Bronchial epithelial cell (primary cell): ENCODE measurements at regions not wholly inside any gene's neighbourhood (a gene's known extent, or its start where the extent isn't known, plus 50 kb on each side); places are given as distances from the start of the nearest gene placed in this dataset.
"Not testable (repeated sequence)": the region's sequence is repeated elsewhere in the genome, so short reads cannot be mapped to it uniquely, and the experiment has no call there.

Source experiments
- DNase-seq: peaks from one replicate; pipeline ENCODE4 v3.0.0-alpha.2; 2010; ENCODE audit warnings: low read depth
- FAIRE-seq: peaks from 2 replicates; lab custom pipeline; 2011; peaks lifted over from hg19 to GRCh38; lab: Jason Lieb, UNC
- H3K27me3 ChIP-seq: 2 replicates; pipeline ENCODE4 v1.5.1; 2011; ENCODE audit warnings: low read length; ENCODE audit not compliant: control insufficient read depth, insufficient read depth
- H3K36me3 ChIP-seq: 2 replicates; pipeline ENCODE4 v1.5.1; 2011; ENCODE audit warnings: low read length; ENCODE audit not compliant: control insufficient read depth, insufficient read depth
- H3K4me3 ChIP-seq: 2 replicates; pipeline ENCODE4 v1.5.1; 2011; ENCODE audit warnings: mild to moderate bottlenecking, low read depth, low read length, control low read depth
- TF ChIP-seq, protein P1 (sequence below): IDR thresholded peaks from 2 replicates; pipeline ENCODE4 v1.5.1; 2011; ENCODE audit warnings: mild to moderate bottlenecking, moderate library complexity, low read length, control low read depth, inconsistent platforms; ENCODE audit not compliant: insufficient read depth, severe bottlenecking

DNA sequence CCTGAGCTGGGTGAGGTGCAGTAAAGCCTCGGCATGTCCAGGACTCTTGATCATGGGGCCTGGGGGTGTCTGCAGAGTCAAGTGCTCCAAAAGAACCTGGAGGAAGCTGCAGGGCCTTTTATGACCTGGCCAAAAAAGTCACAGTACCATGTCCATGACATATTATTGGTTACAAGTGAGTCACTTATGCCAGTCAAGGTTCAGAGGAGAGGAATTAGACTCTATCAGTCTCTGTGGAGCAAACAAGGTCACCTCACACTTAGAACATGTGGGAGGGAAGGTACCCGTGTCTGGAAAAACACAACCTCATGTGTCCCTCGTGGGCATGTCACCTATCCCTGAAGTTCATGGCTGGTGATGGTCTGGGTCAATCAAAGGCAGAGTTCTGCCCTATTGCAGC is 465.7 kb downstream of the FBXO15 start:
- peaks cover 2% of the 10 kb centered on the region for H3K27me3 ChIP-seq
- no peaks in the 10 kb centered on the region for H3K36me3 ChIP-seq
- TF ChIP-seq, protein P1, sequence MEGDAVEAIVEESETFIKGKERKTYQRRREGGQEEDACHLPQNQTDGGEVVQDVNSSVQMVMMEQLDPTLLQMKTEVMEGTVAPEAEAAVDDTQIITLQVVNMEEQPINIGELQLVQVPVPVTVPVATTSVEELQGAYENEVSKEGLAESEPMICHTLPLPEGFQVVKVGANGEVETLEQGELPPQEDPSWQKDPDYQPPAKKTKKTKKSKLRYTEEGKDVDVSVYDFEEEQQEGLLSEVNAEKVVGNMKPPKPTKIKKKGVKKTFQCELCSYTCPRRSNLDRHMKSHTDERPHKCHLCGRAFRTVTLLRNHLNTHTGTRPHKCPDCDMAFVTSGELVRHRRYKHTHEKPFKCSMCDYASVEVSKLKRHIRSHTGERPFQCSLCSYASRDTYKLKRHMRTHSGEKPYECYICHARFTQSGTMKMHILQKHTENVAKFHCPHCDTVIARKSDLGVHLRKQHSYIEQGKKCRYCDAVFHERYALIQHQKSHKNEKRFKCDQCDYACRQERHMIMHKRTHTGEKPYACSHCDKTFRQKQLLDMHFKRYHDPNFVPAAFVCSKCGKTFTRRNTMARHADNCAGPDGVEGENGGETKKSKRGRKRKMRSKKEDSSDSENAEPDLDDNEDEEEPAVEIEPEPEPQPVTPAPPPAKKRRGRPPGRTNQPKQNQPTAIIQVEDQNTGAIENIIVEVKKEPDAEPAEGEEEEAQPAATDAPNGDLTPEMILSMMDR = no peak
- no peak overlapping the region for H3K4me3 ChIP-seq
- DNase-seq (no peak), FAIRE-seq (no peak)

DNA sequence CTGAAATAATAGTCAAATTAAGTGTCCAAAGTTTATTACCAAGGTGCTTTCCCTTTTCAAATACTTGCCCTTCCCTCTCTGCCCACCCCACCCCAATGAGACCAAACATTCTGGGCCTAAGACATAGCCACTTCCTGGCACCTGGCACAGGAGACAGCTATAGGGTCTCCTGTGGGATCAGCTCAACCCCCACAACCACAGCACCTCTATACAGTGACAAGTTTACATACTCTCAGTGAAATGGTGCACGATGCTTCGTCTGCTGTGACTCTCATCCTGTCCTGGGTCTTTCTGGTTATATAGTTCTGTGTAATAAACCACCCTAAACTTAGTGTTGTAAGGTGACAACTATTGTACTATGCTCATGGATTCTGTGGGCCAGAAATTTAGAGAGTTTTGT is 466.2 kb downstream of the FBXO15 start:
- H3K36me3 ChIP-seq = no peaks in the 10 kb centered on the region
- DNase-seq (no peak), FAIRE-seq (no peak)
- H3K27me3 ChIP-seq = peaks cover 2% of the 10 kb centered on the region
- no peak overlapping the region for H3K4me3 ChIP-seq
- TF ChIP-seq, protein P1 = no peak

DNA sequence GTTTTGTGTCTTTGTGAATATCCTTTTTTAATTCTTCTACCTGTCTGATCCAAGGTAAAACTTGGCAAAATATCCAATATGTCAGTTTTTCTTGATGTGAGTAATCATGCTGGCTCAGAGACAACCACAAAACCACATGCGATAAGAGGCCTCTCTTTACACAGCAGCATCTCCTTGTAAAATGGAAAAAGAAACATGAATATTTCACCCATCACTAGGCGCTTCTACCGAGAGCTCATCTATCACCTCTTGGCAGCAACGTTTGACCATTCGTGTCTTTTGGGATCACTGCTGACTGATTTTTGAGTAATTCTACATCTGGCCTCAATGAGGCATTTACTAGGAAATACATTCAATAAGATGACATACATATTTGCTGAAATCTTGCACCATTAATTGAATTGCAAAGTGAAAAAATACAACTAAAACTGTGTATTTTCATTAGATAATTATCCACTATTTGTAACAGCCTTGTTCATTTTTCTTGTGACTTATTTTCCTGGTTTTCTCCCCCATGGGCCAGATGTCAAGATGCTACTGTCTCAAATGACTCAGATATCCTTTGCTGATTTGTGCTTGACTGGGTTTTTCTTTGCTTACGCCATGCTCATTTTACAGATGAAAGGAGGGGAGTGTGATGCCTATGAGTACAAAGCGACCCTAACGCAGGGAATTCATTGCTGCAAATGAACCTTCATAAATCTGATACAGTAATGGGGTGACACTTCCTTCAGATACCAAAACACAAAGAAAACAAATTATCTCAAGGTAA is 467.5 kb downstream of the FBXO15 start:
- no peaks in the 10 kb centered on the region for H3K36me3 ChIP-seq
- DNase-seq (peak; percentile 86), FAIRE-seq (no peak)
- no peak overlapping the region for H3K4me3 ChIP-seq
- H3K27me3 ChIP-seq = peaks cover 2% of the 10 kb centered on the region
- TF ChIP-seq, protein P1 = no peak

DNA sequence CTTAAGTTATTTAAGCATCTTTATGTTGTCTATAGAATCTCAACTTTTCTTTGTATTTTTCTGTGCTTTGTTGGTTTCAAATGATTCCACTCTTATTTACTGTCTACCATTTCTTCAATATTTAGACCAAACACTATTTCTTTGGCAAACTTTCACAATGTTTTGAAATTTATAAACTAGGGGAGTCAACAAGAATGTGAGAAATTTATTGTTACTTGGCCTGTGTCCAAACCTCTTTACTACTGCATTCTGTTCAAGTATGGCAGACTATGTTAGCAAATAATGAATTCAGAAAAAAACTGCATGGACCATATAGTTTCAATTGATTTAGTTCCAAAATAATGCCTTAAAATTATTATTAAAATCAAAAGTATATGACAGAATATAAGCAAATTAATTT is 470.2 kb downstream of the FBXO15 start:
- H3K4me3 ChIP-seq = no peak overlapping the region
- DNase-seq = no peak
- TF ChIP-seq, protein P1 = no peak
- H3K36me3 ChIP-seq = no peaks in the 10 kb centered on the region
- FAIRE-seq = no peak
- peaks cover 2% of the 10 kb centered on the region for H3K27me3 ChIP-seq

DNA sequence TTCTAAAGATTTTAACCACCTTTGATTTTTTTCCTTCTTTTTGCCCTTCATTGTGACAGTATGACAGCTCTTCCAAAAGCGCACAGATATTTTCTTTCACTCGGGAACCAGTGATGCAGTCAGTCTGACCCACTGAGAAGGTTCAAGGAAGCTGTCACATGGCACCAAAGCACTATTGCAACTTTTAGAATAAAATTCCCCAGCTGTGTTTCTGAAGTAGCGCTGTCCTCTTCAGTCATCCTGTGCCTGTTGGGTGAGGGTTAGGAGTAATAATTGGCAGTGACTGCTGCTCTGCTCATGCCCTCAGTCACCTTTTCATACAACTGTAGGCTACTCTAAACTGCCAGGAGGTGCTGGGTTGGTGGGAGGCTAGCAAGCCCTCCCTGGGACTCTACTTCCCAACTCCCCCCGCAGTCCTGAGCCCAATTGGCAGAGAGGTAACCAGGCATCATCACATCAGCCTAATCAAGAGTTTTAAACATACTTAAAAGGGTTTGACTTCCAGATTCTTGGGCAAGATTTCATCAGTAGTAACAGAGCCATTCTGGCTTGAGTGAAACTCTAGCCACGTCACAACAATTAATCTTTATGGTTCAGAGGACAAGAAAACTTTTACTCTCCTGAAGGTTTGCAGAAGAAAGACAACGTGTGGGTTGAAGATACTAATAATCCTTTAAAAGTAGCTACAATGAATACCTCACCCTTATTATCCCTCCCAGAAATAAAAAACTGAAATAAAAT is 473.3 kb downstream of the FBXO15 start:
- Histone ChIP-seq H3K4me3 (no peak overlapping the region), H3K36me3 (no peaks in the 10 kb centered on the region)
- no peak for FAIRE-seq

DNA sequence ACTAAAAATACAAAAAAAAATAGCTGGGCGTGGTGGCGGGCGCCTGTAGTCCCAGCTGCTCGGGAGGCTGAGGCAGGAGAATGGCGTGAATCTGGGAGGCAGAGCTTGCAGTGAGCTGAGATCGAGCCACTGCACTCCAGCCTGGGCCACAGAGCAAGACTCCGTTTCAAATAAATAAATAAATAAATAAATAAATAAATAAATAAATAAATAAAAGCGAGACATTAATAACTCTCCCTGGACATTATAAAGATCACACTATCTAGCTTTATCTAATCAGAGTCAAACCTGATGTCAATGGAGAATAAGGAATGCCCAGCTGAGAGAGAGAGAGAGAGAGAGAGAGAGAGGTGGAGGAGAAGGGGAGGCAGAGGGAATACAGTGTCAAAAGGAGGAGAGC is 476.2 kb downstream of the FBXO15 start:
- not testable (repeated sequence) for FAIRE-seq, H3K27me3 ChIP-seq, H3K4me3 ChIP-seq, DNase-seq, H3K36me3 ChIP-seq

More for the DNA sequence above, 473.3 kb downstream of the FBXO15 start:
- TF ChIP-seq, protein P1 = no peak
- H3K27me3 ChIP-seq = no peaks in the 10 kb centered on the region
- DNase-seq = no peak
